OCI-LY7 (cell line): ENCODE measurements at regions not wholly inside any gene's neighbourhood (a gene's known extent, or its start where the extent isn't known, plus 50 kb on each side); places are given as distances from the start of the nearest gene placed in this dataset.

Experiments
- EZH2phosphoT487 ChIP-seq: fragments of 200-600 bp; sonication (generic); IDR thresholded peaks from 2 replicates; pipeline ENCODE4 v1.6.1; 2018; ENCODE audit warnings: low read depth, borderline replicate concordance, mild to moderate bottlenecking, mixed run types, antibody characterized with exemption, low read length, moderate library complexity, mixed read lengths
- TF ChIP-seq, protein P1 (sequence below): fragments of 200-600 bp; sonication (generic); conservative IDR thresholded peaks from 2 replicates; pipeline ENCODE4 v1.5.1; 2014; ENCODE audit warnings: mild to moderate bottlenecking, antibody characterized with exemption, low read length, moderate library complexity, mixed read lengths

DNA sequence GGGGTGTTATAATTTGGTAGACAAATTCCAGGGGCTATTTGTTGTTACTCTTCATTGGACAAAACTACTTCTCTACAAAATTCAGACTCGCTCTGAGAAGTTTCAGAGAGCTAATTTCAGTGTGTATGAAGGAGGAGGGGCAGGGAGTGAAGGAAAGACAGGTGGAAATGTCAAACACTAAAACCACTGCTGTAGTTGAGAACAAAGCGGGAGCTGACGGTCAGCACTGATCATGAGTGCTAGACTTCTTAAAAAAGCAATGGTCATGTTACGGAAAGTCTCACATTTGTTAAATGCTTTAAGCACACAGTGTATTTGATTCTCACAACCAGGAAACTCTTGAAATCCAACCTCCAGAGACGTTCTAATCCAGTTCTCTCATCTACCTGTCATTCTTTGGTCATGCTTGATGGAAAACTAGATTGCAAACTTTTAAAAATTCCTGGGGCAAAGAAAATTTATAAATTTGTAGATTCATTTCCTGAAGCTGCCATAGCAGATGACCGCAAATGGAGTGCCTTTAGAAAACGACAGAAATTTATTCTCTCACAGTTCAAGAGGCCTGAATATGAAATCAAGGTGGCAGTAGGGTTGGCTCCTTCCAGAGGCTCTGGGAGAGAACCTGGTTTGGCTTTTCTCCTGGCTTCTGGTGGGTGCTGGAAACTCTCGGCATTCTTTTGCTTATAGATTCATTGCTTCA is 100.7 kb upstream of the CARMIL1 start:
- TF ChIP-seq, protein P1, sequence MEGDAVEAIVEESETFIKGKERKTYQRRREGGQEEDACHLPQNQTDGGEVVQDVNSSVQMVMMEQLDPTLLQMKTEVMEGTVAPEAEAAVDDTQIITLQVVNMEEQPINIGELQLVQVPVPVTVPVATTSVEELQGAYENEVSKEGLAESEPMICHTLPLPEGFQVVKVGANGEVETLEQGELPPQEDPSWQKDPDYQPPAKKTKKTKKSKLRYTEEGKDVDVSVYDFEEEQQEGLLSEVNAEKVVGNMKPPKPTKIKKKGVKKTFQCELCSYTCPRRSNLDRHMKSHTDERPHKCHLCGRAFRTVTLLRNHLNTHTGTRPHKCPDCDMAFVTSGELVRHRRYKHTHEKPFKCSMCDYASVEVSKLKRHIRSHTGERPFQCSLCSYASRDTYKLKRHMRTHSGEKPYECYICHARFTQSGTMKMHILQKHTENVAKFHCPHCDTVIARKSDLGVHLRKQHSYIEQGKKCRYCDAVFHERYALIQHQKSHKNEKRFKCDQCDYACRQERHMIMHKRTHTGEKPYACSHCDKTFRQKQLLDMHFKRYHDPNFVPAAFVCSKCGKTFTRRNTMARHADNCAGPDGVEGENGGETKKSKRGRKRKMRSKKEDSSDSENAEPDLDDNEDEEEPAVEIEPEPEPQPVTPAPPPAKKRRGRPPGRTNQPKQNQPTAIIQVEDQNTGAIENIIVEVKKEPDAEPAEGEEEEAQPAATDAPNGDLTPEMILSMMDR, result no peak
- no peak for TF ChIP-seq EZH2phosphoT487
